NCI-H128 (cell line): ENCODE measurements at regions not wholly inside any gene's neighbourhood (a gene's known extent, or its start where the extent isn't known, plus 50 kb on each side); places are given as distances from the start of the nearest gene placed in this dataset.

ENCODE experiments used
- DNase-seq: peaks from one replicate; lab custom pipeline; 2025; ENCODE audit not compliant: unreplicated experiment; lab: John Stamatoyannopoulos, UW

DNA sequence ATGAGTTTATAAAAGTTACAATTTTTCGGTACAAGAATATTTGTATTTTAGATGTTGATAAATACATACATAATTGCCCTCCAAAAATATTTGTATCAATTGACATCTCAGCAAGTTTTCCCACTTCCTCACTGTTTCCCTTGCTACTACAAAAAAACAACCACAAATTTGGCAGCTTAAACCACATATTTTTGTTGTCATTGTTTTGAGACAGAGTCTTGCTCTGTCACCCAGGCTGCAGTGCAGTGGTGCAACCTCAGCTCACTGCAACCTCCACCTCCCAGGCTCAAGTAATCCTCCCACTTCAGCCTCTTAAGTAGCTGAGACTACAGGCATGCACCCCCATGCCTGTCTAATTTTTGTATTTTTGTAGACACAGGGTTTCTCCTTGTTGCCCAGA, 162.8 kb upstream of the RARB start:
- no peak for DNase-seq

DNA sequence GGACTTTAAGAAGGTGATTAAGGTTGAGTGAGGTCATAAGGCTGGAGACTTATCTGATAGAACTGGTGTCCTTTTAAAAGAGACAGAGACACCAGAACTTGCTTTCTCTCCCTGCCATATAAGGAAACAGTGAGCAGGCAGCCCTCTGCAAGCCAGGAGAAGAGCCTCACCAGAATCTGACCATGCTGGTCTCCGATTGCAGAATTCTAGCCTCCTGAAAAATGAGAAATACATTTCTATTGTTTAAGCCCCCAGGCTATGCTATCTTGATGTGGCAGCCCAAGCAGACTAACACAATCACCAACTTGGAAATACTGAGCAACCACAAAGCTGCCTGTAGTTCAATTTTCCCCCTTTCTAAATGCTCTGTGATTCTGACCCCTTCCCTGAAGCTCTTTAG, 161.4 kb upstream of the RARB start:
- DNase-seq: no peak

DNA sequence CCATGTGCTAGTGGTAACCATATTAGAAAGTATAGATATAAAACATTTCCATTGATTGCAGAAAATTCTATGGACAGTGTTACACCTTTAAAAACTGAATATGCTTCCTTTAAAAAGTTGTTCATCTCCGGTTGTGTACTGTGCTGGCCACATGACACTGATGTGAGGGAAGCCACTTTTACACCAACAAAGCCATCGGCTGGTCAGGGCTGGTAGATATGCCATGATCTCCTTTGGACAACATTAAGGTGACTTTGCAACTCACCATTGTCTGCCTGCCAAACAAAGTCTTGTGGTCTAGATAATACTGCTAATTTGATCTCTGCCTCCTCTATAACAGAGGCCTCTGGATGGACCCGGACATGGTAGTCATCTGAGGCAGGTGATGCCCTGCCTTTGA, 156.0 kb upstream of the RARB start:
- DNase-seq: no peak

DNA sequence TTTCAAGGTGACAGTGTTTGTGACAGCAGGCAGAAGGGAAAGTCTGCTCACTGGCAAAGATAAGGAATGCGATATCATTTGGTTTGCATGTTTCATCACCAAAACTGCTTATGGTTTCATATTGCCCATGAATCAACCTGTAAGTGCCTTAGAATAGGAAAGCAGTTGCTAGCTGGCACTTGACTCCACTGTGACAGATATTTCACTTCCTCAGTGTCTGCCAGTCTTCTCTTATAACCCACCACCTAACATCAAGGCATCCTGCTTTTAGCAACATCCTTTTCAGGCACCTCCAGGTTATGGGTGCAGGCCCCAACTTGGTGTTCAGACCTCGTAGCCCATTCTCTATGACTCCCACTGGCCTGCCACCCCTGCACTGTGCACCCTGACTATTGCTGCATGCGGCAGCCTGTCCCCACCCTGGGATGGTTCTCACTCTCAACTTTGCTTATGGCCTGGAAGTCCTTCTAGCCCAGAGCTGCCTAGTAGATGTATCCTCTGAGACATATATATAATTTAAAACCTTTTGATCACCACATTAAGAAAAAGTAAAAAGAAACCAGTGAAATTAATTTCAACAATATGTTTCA, 154.4 kb upstream of the RARB start:
- DNase-seq: no peak

DNA sequence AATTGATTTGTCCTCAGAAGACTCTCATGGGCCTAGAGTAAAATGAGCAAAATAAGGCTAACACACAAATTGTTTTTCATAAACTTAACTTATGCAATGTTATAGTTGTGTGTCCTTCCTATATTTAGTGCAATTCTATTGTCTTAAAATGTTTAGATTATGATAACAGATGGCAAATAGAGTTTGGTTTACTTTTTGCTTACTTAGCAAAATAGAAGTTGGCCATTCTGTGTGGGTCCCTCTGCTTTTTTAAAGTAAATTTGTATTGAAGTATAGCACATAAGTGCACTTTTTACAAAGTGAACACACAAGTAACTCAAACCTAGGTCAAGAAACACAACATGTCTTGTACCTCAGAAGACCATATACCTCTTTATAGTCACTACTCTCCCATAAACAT, 150.6 kb upstream of the RARB start:
- DNase-seq: no peak

DNA sequence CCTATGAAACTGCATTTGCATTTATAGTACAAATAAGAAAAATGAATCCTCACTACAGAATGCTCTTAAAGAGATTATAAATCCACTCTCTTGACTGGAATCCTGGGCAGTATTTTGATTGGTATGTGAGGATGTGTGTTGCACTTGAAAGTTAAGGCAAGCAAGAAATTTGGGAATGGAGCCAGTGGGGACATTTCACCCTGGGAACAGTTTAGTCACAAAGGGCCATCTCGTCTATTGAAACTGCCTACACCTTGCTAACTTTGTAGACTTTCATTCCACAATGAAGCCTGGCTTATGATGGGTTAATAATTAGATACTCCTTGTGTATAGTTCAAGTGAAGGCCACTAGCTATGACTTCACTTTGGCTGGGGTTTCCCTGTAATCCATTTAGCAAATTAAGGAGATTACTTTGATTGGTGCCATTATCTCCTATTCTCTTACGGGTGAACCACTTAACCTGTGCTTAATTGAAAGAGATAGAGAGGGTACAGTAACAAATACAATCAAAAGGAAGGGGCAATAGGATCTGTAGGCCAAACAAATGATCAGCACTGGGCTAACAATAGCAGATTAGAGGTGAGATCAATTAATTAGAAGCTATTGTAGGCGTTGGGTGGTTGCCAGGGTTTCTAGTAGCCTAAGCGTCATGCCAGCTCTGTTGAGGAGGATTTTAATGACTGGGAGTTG, 146.9 kb upstream of the RARB start:
- peak; percentile 25 for DNase-seq

DNA sequence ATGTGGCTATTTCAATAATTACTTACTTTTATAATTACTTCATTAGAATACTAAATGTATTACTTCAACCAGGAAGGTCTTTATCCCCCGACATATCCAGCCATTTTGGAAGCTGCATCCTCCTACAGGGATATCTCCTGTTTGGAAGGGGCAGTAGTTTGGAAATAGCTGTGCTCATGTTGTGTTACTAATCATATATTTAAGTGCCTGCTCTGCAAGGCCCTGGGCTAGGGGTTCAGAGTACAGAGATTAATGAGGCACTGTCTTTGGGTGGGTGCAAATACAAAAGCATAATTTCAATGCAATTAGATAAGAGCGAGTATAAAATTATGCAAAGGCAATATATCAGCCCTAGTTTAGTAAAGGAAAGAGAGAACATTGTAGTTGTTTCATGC, 146.3 kb upstream of the RARB start:
- DNase-seq: no peak

DNA sequence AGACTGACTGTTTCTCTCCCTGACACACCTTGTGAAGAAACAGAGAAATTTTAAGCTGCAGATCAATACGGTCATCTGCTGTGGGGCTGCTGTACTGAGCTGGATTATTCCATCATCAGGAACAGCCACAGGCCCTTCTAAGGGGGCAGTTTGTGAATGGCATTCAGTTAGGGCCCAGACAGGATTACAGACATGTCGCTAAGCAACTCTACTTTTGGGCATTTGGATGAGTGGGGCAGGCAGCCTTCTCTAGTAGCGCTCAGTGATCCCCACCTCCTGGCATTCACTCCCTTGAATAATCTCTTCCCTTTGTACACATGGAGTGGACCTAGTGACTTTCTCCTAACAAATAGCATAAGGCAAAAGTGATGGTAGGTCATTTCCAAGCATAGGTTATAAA, 144.4 kb upstream of the RARB start:
- DNase-seq: no peak

DNA sequence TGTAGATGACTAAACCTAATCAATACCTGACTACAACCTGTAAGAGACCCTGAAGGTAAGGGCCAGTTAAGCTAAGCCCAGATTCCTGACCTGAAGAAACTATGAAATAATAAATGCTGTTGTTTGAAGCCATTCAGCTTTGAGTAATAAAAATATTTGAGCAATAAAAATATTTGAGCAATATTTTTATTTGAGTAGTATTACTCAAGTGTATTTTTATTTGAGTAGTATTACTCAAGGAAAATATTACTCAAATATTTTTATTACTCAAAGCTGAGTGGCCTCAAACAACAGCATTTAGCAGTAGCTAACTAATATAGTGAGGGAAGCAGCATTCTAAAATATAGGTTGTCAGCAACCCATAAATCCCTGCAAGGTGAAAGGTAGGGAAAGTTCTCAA, 143.8 kb upstream of the RARB start:
- no peak for DNase-seq

DNA sequence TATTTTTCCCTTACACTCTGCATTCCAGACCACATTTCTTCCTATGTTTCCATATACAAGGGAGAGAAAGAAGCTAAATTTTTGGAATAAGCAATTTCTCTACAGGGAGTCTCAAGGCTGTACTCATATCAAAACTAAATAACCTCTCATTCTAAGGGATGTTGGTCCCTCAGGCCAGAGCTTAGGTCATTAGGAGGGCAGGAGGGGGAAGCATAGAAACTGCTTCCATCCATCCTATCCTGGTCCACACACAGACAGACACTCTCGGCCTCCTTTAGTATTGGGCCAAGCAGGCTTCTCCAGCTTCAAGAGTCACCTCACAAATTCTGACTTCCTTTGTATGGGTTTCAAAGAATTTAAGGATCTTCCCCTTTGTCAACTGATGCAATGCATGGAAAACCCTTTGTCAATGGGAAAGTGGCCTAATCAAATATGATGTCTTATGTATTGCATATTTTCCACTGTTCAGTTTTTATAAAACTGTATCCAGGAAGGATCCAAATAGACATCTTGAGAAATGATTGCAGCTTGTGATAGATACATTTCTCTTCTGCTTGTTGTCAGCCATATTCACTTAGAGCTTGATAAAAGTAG, 140.7 kb upstream of the RARB start:
- DNase-seq: no peak

DNA sequence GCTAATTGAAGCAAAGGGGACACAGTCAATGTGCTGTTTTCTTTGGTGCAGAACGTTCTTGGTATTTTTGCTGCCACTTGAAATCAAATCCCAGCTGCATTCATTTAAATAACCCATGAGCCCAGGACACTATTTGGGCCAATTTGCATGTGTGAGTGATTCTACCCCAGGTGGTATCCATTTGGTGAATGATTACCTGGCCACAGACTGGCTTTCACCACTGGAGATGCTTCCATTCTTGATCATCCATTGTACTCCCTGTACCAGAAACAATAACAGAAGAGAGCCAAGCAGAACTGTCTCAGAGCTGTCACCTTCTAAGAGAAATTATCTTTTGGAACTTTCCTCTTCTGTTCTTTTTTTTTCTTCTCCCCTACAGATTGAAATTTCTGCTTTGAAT, 139.7 kb upstream of the RARB start:
- no peak for DNase-seq

DNA sequence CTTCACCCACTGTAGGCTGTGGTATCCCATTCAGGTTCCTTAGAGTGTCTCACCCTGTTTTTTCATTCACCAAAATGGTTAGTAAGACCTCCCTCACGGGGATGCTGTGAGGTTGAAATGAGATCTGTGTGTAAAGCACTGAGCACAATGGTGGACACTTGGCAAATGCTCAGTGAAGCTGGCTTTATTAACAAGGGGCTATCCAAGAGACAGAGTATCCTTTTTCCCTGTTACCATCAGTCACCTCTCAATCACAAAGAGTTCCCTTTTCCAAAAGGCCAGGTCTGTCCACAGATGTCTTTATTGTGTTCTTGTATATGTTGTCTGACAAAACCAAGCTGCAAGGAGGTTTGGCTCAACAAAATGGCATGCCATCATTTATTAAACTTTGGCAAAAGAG, 138.9 kb upstream of the RARB start:
- DNase-seq: no peak

DNA sequence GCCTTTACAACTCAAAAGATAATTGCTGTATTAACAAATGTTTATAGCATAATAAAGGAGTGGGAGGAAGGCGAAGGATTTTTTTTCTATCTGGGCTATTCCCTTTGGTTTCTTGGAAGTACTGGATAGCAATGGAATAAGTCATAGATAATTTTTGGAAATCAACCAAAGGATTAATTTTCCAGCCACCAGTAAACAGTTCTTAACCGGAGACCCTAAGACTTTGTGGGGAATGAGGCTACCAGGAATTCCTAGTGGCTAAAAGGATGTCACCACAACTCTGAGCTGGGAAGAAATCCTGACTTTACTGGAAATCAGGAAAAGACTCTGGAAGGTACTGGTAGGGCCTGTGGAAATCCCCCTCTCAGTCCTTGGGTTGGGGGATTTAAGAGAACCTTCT, 138.4 kb upstream of the RARB start:
- no peak for DNase-seq

DNA sequence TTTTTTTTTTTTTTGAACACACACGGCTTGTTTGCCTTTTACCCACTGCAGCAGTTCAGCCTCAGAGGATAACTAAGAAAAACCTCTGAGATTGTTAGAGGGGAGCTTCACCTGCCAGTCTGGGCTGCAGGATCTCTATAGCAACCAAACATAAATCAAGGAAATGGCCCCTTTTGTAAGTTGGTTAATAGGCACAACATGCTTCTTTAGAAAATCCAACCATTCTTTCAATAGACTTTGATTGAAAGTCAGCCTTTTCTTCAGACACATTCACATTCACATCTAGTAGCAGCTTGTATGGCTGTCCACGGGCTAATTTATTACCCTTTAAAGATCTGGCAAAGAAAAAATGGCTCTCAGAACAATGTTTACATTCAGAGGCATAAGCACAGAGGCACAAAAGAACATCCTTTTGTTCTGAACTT, 136.6 kb upstream of the RARB start:
- DNase-seq: no peak

DNA sequence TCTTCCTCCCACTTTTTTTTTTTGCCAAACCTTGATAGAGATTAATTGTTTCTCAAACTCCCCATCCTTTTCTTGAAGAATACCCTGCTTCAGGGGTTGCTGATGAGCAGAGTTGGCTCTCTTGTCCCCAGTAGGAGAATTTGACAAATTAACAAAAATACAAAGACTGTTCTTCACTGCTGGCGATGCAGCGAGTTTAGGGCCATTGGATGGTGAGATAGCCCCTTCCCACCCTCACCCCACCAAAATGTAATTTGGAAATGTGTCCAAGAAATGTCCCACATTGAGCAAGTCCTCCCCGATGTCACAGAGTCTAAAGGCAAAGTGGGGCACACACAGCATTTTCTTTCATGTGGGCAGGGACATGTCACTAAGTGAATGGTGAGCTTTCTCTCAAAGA, 136.0 kb upstream of the RARB start:
- no peak for DNase-seq

DNA sequence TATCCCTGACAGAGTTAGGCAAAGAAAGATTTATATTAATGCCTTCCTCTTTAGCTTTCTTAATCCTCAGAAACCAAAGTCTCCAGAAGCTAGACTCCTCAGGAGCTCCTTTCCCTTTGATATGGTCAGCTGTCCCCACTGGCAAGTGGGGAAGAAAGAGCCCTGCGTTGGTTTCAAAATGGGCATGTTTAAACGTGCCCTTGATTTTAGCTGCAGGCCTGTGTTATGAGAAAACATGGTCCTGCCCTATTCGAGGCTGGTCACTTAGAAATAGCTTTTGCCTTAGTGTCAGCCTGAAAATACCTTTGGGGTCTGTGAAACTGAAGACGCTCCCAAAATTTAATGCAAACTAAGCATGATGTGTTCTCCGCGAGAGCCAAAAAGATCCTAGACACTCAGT, 135.5 kb upstream of the RARB start:
- DNase-seq: no peak

DNA sequence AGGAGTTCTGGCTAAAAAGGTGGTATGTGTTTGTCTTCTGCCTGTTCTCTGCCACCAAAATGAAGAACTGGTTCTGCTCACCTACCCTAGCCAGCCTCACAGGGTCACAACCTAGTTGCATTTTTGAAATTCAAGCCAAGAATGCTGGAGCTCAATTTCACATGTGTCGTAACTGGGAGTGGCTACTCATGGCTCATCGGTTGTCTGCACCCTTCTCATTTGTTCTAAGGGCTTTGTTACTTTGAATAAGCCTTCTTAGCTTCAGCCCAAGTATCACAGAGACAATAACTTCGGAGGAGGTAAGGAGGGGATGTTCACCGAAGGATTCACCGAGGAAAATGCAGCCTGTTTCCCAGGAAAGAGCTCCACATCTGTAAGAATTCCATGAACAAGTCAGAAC, 134.3 kb upstream of the RARB start:
- DNase-seq: no peak

DNA sequence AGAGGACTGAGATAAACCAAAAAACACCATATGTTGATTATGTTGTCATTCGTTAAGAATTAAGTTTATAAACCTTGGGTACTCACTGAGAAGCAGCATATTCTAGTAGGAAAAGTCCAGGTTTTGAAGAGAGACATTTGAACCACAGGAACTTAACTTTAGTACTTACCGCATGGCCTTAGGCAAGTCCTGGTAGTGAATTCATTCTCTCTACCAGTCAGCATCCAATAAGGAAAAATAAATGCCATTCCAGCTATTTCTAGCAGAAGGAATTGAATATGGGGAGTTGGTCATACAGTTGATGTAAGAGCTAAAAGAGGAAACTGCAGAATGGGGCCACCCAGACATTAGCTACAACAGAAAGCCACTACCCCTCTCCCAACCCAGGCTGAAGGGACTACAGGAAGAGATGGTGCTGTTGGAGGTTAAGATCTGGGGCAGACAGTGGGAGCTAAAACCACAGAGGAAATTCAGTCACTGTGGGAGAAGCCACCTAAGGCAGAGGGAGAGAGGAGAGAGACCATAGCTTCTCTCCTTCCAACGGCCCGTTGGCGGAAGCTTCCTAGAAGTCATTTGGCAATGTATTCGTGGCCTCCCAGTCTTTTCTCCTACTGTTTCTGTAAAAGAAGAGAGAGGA, 133.8 kb upstream of the RARB start:
- DNase-seq: no peak

DNA sequence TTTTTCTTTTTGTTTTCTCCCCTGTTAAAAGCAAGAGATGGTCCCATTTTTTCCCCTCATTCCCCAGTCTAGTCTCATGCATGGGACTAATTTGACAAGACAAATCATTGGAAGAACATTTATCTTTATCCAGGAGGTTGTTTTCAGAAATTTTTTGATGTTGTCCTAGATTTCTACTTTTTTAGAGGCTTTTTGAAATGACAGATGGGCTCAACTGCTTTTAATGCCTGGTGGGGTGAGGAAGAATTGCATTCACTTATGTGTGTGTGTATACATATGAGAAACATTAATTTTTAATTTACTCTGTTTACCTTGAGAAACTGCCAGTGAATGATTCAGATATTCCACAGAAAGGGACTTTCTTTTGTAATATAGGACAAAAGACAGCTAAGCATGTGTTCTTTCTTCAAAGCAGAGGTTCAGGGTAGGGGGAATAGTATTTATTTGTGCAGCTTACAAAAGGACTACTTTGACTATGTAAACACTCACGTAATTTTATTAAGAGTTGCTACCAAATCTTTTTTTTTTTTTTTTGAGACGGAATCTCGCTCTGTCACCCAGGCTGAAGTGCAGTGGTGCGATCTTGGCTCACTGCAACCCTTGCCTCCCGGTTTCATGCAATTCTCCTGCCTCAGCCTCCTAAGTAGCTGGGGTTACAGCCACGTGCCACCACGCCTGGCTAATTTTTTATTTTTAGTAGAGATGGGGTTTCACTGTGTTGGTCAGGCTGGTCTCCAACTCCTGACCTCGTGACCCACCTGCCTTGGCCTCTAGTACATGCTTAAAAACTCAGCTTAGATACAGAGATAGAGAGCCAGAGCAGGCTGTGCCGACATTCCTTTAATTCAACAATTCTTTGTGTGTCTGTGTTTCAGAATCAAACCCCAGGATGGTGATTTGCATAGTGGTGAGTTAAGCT, 130.1 kb upstream of the RARB start:
- DNase-seq: no peak

DNA sequence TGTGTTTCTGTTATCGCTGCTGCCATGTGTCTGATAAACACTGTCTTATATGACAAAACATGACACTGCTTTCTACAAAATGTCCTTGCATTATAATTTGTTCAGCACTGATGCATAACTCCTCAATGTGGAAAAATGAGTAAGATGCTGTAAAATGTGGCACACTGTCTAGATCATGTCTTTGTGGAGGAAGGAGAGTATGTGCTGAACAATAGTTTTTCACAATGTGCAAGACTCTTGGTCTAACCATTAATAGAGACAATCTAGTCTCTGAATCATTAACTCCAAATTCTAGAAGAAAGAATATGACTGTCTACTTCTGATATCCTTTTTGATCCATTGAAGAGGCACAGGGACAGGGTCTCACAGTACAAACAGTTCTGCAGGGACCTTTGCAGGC, 127.9 kb upstream of the RARB start:
- DNase-seq: no peak

DNA sequence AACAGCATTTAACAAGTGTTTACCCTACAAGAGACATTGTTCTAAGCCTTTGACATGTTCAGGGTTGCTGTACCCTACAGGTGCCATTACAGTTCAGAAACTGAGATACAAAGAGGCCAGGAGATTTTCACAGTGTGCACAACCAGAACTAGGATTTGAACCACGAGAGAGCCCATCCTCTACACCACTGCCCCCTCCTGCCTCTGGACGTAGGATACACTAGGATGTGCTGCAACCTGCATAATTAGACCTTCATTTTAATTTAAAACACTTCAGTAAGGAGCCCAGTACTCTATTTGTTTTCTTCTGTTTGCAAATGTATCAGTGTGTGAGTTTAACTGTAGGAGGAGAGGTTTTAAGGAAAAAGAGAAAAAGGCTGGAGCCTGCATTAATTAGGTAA, 123.1 kb upstream of the RARB start:
- DNase-seq: no peak
